Stimulated activated CD8-positive, alpha-beta memory T cell treated with anti-CD3 and anti-CD28 coated beads, Interleukin-4, amount 100 ng/mL, for 24 hours (primary cell): ENCODE measurements at regions not wholly inside any gene's neighbourhood (a gene's known extent, or its start where the extent isn't known, plus 50 kb on each side); places are given as distances from the start of the nearest gene placed in this dataset.
A peak's percentile ranks its signal among the peaks of the same experiment; 100 is the strongest.

Source experiments
- DNase-seq: peaks from one replicate; pipeline ENCODE4 v3.0.0-alpha.2; 2020; ENCODE audit warnings: low read depth

GRCh38 chr20:54272901-54273488, 65.1 kb downstream of the PFDN4 start:
- DNase-seq, result no peak

GRCh38 chr20:54275359-54276111, 67.6 kb downstream of the PFDN4 start:
- no peak for DNase-seq

- DNase-seq, result no peak
These were observed 68.8 kb downstream of the PFDN4 start for GRCh38 chr20:54276577-54277169.

GRCh38 chr20:54278262-54278661, 70.4 kb downstream of the PFDN4 start:
- no peak for DNase-seq

GRCh38 chr20:54282625-54283024, 74.7 kb downstream of the PFDN4 start:
- DNase-seq, result no peak

- no peak for DNase-seq
These were observed 75.4 kb downstream of the PFDN4 start for GRCh38 chr20:54283253-54283652.

GRCh38 chr20:54284928-54285704, 77.2 kb downstream of the PFDN4 start:
- DNase-seq, result peak; percentile 1

- DNase-seq, result no peak
These were observed 82.7 kb downstream of the PFDN4 start for GRCh38 chr20:54290636-54291035.

GRCh38 chr20:54291339-54292010, 83.6 kb downstream of the PFDN4 start:
- DNase-seq, result no peak

- DNase-seq, result no peak
These were observed 84.3 kb downstream of the PFDN4 start for GRCh38 chr20:54292185-54292584.

- DNase-seq, result no peak
These were observed 85.6 kb downstream of the PFDN4 start for GRCh38 chr20:54293526-54293925.

- no peak for DNase-seq
These were observed 86.2 kb downstream of the PFDN4 start for GRCh38 chr20:54294094-54294493.

GRCh38 chr20:54295686-54296085, 87.8 kb downstream of the PFDN4 start:
- no peak for DNase-seq

GRCh38 chr20:54305421-54305820, 97.5 kb downstream of the PFDN4 start:
- no peak for DNase-seq

GRCh38 chr20:54306985-54307710, 99.3 kb downstream of the PFDN4 start:
- DNase-seq, result no peak

GRCh38 chr20:54308804-54309203, 100.9 kb downstream of the PFDN4 start:
- DNase-seq, result no peak

GRCh38 chr20:54318892-54319291, 111.0 kb downstream of the PFDN4 start:
- no peak for DNase-seq

- no peak for DNase-seq
These were observed 112.3 kb downstream of the PFDN4 start for GRCh38 chr20:54320148-54320607.

- no peak for DNase-seq
These were observed 113.6 kb downstream of the PFDN4 start for GRCh38 chr20:54321352-54322087.

GRCh38 chr20:54323227-54323734, 115.4 kb downstream of the PFDN4 start:
- DNase-seq, result no peak
